OCI-LY1 (cell line): ENCODE measurements at regions not wholly inside any gene's neighbourhood (a gene's known extent, or its start where the extent isn't known, plus 50 kb on each side); places are given as distances from the start of the nearest gene placed in this dataset.

Experiments
- EZH2 ChIP-seq: fragments of 200-600 bp; sonication (generic), shearing (Covaris generic); IDR thresholded peaks from 2 replicates; pipeline ENCODE4 v1.8.0; 2017; ENCODE audit warnings: borderline replicate concordance, mixed run types, mild to moderate bottlenecking, antibody characterized with exemption, low read length, moderate library complexity, mixed read lengths
- TF ChIP-seq, protein P1 (sequence below): fragments of 200-600 bp; sonication (generic), shearing (Covaris generic); IDR thresholded peaks from 2 replicates; pipeline ENCODE4 v1.5.1; 2017; ENCODE audit warnings: mild to moderate bottlenecking, antibody characterized with exemption, low read length, moderate library complexity, mixed read lengths

DNA sequence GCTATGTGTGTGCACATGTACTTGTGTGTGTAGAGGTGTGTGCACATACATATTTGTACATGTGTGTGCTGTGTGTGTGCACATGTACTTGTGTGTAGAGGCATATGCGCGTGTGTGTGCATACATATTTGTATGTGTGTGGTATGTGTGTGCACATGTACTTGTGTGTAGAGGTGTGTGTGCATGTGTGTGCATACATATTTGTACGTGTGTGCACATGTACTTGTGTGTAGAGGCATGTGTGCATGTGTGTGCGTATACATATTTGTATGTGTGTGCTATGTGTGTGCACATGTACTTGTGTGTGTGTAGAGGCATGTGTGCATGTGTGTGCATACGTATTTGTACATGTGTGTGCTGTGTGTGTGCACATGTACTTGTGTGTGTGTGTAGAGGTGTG lies 291.9 kb downstream of the AJAP1 start:
- TF ChIP-seq, protein P1, sequence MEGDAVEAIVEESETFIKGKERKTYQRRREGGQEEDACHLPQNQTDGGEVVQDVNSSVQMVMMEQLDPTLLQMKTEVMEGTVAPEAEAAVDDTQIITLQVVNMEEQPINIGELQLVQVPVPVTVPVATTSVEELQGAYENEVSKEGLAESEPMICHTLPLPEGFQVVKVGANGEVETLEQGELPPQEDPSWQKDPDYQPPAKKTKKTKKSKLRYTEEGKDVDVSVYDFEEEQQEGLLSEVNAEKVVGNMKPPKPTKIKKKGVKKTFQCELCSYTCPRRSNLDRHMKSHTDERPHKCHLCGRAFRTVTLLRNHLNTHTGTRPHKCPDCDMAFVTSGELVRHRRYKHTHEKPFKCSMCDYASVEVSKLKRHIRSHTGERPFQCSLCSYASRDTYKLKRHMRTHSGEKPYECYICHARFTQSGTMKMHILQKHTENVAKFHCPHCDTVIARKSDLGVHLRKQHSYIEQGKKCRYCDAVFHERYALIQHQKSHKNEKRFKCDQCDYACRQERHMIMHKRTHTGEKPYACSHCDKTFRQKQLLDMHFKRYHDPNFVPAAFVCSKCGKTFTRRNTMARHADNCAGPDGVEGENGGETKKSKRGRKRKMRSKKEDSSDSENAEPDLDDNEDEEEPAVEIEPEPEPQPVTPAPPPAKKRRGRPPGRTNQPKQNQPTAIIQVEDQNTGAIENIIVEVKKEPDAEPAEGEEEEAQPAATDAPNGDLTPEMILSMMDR = no peak
- TF ChIP-seq EZH2 = no peak
